Vagina (tissue), 2 donors: ENCODE measurements at regions not wholly inside any gene's neighbourhood (a gene's known extent, or its start where the extent isn't known, plus 50 kb on each side); places are given as distances from the start of the nearest gene placed in this dataset.
"Not testable (repeated sequence)": the region's sequence is repeated elsewhere in the genome, so short reads cannot be mapped to it uniquely, and the experiment has no call there.

ENCODE experiments used
- POLR2A ChIP-seq, 2 donors: fragments of 450-650 bp; IDR thresholded peaks; one replicate each; pipeline ENCODE4 v1.6.1; 2017; ENCODE audit warnings: antibody characterized with exemption in 2 of 2, mild to moderate bottlenecking in 2 of 2, moderate library complexity in 2 of 2
- TF ChIP-seq, protein P1 (sequence below), 3 experiments: fragments of 450-650 bp in 2 of 3; fragments of 200-600 bp in 1 of 3; sonication (generic) in 1 of 3; IDR thresholded peaks; one replicate each; pipeline ENCODE4 v1.5.1; 2017 to 2019; ENCODE audit warnings: antibody characterized with exemption in 3 of 3, mild to moderate bottlenecking in 2 of 3, moderate library complexity in 2 of 3

DNA sequence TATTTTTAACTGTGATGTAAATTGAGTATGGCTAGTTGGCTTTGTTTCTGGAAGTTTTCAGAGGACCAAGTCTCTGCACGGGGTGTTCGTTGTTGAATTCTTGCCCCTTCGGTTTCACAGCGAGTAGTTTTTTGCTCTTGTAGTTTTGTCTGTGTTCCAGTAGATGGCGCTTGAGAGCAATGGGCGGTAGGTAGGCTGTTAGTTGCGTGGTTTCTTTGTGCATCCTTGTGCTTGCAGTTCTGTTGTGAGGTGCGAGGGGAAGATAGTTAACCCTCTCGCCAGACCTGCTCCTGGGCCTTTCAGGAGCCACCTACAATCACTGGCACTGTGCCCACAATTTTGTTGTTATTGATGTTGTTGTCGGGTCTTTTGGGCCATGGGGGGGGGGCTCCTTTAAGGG, 118.1 kb downstream of the SPIN4 start:
- TF ChIP-seq, protein P1, sequence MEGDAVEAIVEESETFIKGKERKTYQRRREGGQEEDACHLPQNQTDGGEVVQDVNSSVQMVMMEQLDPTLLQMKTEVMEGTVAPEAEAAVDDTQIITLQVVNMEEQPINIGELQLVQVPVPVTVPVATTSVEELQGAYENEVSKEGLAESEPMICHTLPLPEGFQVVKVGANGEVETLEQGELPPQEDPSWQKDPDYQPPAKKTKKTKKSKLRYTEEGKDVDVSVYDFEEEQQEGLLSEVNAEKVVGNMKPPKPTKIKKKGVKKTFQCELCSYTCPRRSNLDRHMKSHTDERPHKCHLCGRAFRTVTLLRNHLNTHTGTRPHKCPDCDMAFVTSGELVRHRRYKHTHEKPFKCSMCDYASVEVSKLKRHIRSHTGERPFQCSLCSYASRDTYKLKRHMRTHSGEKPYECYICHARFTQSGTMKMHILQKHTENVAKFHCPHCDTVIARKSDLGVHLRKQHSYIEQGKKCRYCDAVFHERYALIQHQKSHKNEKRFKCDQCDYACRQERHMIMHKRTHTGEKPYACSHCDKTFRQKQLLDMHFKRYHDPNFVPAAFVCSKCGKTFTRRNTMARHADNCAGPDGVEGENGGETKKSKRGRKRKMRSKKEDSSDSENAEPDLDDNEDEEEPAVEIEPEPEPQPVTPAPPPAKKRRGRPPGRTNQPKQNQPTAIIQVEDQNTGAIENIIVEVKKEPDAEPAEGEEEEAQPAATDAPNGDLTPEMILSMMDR (IDR thresholded peaks at IDR 0.05), result not testable (repeated sequence)
- not testable (repeated sequence) for TF ChIP-seq POLR2A (IDR thresholded peaks at IDR 0.05)
